AG08395 (cell line): ENCODE measurements at regions not wholly inside any gene's neighbourhood (a gene's known extent, or its start where the extent isn't known, plus 50 kb on each side); places are given as distances from the start of the nearest gene placed in this dataset.

Experiments
- DNase-seq: peaks from one replicate; pipeline ENCODE4 v3.0.0; 2012; ENCODE audit warnings: mixed read lengths, low spot score

- DNase-seq, result no peak
Observed at GRCh38 chr13:90168953-90169352, 1178.5 kb upstream of the MIR17HG start.

GRCh38 chr13:90170208-90170607, 1177.3 kb upstream of the MIR17HG start:
- DNase-seq, result no peak

GRCh38 chr13:90171649-90172048, 1175.8 kb upstream of the MIR17HG start:
- DNase-seq, result no peak

GRCh38 chr13:90177512-90177911, 1170.0 kb upstream of the MIR17HG start:
- DNase-seq, result no peak

- DNase-seq, result no peak
Observed at GRCh38 chr13:90184355-90184754, 1163.1 kb upstream of the MIR17HG start.

- DNase-seq, result no peak
Observed at GRCh38 chr13:90185734-90186133, 1161.8 kb upstream of the MIR17HG start.

GRCh38 chr13:90187478-90188350, 1159.8 kb upstream of the MIR17HG start:
- no peak for DNase-seq

- no peak for DNase-seq
Observed at GRCh38 chr13:90188351-90188636, 1159.2 kb upstream of the MIR17HG start.

- peak; percentile 6 for DNase-seq
Observed at GRCh38 chr13:90197722-90198121, 1149.8 kb upstream of the MIR17HG start.

- DNase-seq, result peak; percentile 14
Observed at GRCh38 chr13:90201202-90201601, 1146.3 kb upstream of the MIR17HG start.

- peak; percentile 3 for DNase-seq
Observed at GRCh38 chr13:90201676-90202460, 1145.6 kb upstream of the MIR17HG start.

GRCh38 chr13:90205081-90205480, 1142.4 kb upstream of the MIR17HG start:
- no peak for DNase-seq

GRCh38 chr13:90205911-90206310, 1141.6 kb upstream of the MIR17HG start:
- DNase-seq, result no peak

- no peak for DNase-seq
Observed at GRCh38 chr13:90217275-90217674, 1130.2 kb upstream of the MIR17HG start.

- no peak for DNase-seq
Observed at GRCh38 chr13:90222758-90223157, 1124.7 kb upstream of the MIR17HG start.

GRCh38 chr13:90230311-90230710, 1117.2 kb upstream of the MIR17HG start:
- no peak for DNase-seq

- no peak for DNase-seq
Observed at GRCh38 chr13:90232291-90232690, 1115.2 kb upstream of the MIR17HG start.

- no peak for DNase-seq
Observed at GRCh38 chr13:90233933-90234672, 1113.4 kb upstream of the MIR17HG start.

- DNase-seq, result no peak
Observed at GRCh38 chr13:90237852-90238251, 1109.6 kb upstream of the MIR17HG start.

GRCh38 chr13:90238413-90238812, 1109.1 kb upstream of the MIR17HG start:
- no peak for DNase-seq

- no peak for DNase-seq
Observed at GRCh38 chr13:90239130-90239529, 1108.4 kb upstream of the MIR17HG start.

GRCh38 chr13:90246005-90246404, 1101.5 kb upstream of the MIR17HG start:
- no peak for DNase-seq
